ENCODE measurements at regions not wholly inside any gene's neighbourhood (a gene's known extent, or its start where the extent isn't known, plus 50 kb on each side); places are given as distances from the start of the nearest gene placed in this dataset.

- no peak for DNase-seq
Observed at GRCh38 chr13:44158098-44158521, 215.5 kb upstream of the SERP2 start.

GRCh38 chr13:44158881-44159632 lies 214.6 kb upstream of the SERP2 start:
- DNase-seq = no peak

- no peak for DNase-seq
Observed at GRCh38 chr13:44159633-44160279, 213.9 kb upstream of the SERP2 start.

GRCh38 chr13:44160591-44161191 lies 212.9 kb upstream of the SERP2 start:
- DNase-seq = no peak

GRCh38 chr13:44163108-44163507 lies 210.5 kb upstream of the SERP2 start:
- no peak for DNase-seq

GRCh38 chr13:44165221-44165888 lies 208.3 kb upstream of the SERP2 start:
- no peak for DNase-seq

- DNase-seq = no peak
Observed at GRCh38 chr13:44165889-44166496, 207.6 kb upstream of the SERP2 start.

GRCh38 chr13:44169018-44169911 lies 204.4 kb upstream of the SERP2 start:
- no peak for DNase-seq

- DNase-seq = no peak
Observed at GRCh38 chr13:44170731-44171130, 202.9 kb upstream of the SERP2 start.

GRCh38 chr13:44171156-44171555 lies 202.5 kb upstream of the SERP2 start:
- no peak for DNase-seq

- DNase-seq = no peak
Observed at GRCh38 chr13:44171861-44172260, 201.8 kb upstream of the SERP2 start.

GRCh38 chr13:44172281-44172810 lies 201.3 kb upstream of the SERP2 start:
- no peak for DNase-seq

- DNase-seq = no peak
Observed at GRCh38 chr13:44174769-44175425, 198.7 kb upstream of the SERP2 start.

GRCh38 chr13:44176173-44176572 lies 197.5 kb upstream of the SERP2 start:
- no peak for DNase-seq

- no peak for DNase-seq
Observed at GRCh38 chr13:44180876-44181536, 192.6 kb upstream of the SERP2 start.

GRCh38 chr13:44181931-44182330 lies 191.7 kb upstream of the SERP2 start:
- DNase-seq = no peak

GRCh38 chr13:44184740-44185139 lies 188.9 kb upstream of the SERP2 start:
- no peak for DNase-seq

GRCh38 chr13:44188257-44188656 lies 185.4 kb upstream of the SERP2 start:
- DNase-seq = no peak

- DNase-seq = no peak
Observed at GRCh38 chr13:44189085-44189484, 184.5 kb upstream of the SERP2 start.

GRCh38 chr13:44191103-44191502 lies 182.5 kb upstream of the SERP2 start:
- DNase-seq = no peak

All from CD4-positive, alpha-beta T cell treated with Interferon gamma for 1 hour (primary cell).